EH (cell line): ENCODE measurements at regions not wholly inside any gene's neighbourhood (a gene's known extent, or its start where the extent isn't known, plus 50 kb on each side); places are given as distances from the start of the nearest gene placed in this dataset.
"Not testable (repeated sequence)": the region's sequence is repeated elsewhere in the genome, so short reads cannot be mapped to it uniquely, and the experiment has no call there.

Source experiments
- DNase-seq: peaks from one replicate; pipeline ENCODE4 v3.0.0-alpha.2; 2015; ENCODE audit warnings: low read depth

GRCh38 chr12:46519407-46519806, 146.8 kb upstream of the SLC38A2 start:
- DNase-seq = no peak

- no peak for DNase-seq
Measured at GRCh38 chr12:46518729-46519128, 146.2 kb upstream of the SLC38A2 start.

- peak; percentile 38 for DNase-seq
Measured at GRCh38 chr12:46518169-46518568, 145.6 kb upstream of the SLC38A2 start.

- DNase-seq = no peak
Measured at GRCh38 chr12:46517579-46517962, 145.0 kb upstream of the SLC38A2 start.

DNA sequence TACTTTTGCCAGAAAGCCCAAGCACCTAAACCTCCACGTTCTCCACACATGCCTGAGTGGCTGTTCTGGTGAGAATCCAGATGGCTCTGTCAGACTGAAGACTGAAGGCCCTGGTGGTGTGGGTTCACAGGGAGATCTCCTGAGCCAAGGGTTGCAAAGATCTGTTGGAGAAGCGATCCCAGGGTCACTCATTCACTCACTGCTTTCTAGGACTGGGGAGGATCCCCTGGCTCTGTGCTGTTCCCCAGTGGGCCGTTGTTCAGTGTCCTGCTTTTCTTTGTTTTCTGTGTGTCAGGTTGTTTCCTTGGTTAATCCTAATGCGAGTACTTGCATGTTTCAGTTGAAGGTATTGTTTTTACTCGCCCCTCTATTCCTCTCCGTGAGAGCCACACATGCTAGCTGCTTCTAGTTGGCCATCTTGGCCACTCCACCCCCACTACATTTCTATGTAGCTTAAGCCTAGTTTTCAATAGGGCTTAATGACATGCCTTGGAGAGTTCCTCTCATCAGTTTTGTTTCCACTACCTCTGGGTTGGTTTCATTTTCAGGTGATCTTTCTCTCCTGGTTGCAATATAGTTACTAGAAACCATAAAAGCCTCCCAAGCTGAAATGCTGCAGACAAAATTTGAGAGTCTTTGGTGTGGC, 144.5 kb upstream of the SLC38A2 start:
- DNase-seq = no peak

GRCh38 chr12:46516238-46516932, 143.8 kb upstream of the SLC38A2 start:
- DNase-seq = no peak

GRCh38 chr12:46515829-46516228, 143.3 kb upstream of the SLC38A2 start:
- no peak for DNase-seq

- DNase-seq = no peak
Measured at GRCh38 chr12:46514886-46515285, 142.3 kb upstream of the SLC38A2 start.

- DNase-seq = not testable (repeated sequence)
Measured at GRCh38 chr12:46510257-46510656, 137.7 kb upstream of the SLC38A2 start.

GRCh38 chr12:46509135-46509534, 136.6 kb upstream of the SLC38A2 start:
- DNase-seq = no peak

DNA sequence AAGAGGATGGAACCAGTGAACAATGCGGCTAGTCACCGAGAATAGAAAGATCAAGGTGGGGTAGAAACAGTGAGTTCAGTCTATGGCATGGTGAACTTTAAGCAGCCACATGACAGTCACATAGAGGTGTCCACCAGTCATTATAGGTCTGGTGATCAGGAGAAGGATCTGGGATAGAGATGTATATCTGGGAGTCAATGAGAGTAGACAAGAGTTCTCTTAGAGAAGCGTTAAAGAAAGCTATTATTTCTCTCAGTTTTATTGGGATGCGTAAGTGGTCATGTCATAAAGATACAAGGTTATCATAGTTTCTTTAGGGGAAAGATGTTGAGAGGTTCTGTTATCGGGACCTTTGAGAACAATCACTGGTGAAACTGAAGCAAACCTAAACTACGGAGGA, 136.1 kb upstream of the SLC38A2 start:
- no peak for DNase-seq

GRCh38 chr12:46507766-46508165, 135.2 kb upstream of the SLC38A2 start:
- no peak for DNase-seq

DNA sequence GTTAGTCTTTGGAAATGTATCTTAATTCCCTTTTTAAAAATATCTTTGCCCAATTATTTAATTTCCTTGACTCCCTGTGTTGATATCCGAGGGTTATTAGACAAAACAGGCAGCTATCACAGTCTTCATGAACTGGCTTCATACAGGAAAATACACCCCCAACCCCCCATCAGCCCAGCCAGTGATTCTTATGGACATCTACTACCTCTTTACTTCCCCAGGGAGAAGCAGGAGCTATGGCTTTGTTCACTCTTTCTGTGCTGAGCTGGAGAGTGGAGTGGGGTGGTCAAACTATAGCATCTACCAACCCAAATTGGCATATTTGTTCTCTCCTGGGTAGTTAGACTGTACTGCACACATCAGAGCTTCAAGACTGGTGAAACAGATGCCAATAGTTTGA, 134.4 kb upstream of the SLC38A2 start:
- no peak for DNase-seq

DNA sequence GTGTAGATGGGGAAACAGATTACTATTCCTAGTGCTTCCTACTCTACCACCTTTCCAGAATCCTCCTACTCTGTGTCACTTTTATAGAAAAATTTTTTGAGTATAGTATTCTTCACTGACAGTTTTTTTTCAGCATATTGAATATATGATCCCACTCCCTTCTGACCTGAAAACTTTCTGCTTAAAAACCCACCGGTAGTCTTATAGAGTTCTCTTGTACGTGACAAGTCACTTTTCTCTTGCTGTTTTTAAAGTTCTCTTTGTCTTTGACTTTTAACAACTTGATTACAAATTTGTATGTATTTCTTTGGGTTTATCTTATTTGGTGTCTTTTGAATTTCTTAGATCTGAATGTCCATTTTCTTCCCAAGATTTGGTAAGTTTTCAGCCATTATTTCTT, 133.6 kb upstream of the SLC38A2 start:
- DNase-seq = no peak

- no peak for DNase-seq
Measured at GRCh38 chr12:46504494-46504893, 131.9 kb upstream of the SLC38A2 start.

DNA sequence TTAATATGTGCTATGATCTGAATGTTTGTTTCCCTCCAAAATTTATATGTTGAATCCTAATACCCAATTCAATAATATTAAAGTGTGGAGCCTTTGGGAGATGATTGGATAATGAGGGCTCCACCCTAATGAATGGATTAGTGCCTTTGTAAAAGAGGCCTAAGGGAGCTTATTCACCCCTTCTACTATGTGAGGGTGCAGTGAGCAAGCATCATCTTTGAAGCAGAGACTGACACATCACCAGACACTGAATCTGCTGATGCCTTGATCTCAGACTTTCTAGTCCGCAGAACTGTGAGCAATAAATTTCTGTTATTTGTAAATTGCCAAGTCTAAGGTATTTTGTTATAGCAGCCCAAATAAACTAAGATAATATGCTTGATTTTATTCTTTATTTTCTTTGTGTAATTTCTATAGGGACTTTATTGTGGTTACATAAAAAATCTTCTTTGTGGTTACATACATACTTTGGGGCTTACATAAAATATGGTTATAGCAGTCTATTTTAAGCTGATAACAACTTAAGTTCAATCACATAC, 131.1 kb upstream of the SLC38A2 start:
- no peak for DNase-seq

GRCh38 chr12:46500673-46501072, 128.1 kb upstream of the SLC38A2 start:
- DNase-seq = no peak

- no peak for DNase-seq
Measured at GRCh38 chr12:46499901-46500300, 127.3 kb upstream of the SLC38A2 start.

DNA sequence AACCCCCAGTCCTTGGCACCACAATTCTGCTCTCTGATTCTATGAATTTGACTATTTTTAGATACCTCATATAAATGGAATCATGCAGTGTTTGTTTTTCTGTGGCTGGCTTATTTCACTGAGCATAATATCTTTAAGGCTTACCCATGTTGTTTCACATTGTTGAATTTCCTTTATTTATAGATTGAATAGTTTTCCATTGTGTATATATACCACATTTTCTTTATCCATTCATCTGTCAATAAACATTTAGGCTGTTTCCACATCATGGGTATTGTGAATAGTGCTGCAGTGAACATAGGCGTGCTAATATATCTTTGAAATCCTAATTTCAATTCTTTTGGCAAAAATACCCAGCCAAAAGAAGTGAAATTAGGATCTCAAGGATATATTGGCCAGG, 126.7 kb upstream of the SLC38A2 start:
- peak; percentile 34 for DNase-seq

DNA sequence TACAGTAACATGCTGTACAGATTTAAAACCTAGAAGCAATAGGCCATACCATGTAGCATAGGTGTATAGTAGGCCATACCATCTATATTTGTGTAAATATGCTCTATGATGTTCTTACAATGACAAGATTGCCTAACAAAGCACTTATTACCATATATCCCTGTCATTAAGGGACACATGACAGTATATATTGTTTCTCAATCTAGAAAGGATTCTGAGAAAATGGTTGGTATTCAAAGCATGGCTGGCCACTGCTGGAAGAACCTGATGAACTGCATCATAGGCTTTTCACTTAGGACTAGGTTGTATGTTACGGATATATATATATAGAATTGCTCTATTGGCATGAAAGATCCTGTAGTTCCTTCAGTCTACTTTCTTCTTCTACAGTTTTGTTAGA, 125.2 kb upstream of the SLC38A2 start:
- no peak for DNase-seq

DNA sequence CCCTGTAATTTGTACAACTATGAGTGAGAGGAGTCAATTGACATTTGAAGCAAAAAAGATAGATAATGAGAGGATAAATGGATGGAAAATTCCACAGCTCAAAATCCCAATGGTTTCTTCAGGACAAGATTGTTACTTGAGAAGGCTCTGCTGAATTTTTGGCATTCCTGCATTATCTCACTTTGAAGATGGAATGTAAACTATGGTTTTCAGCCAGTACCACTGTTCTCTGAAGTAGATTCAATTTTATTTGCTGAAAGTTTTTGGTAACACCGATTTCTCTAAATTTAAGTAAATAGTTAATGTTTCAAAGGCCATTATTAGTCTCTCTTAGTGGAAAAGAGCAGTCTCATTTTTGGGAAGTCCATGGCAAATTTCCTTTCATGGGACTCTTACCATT, 121.9 kb upstream of the SLC38A2 start:
- DNase-seq = peak; percentile 87

DNA sequence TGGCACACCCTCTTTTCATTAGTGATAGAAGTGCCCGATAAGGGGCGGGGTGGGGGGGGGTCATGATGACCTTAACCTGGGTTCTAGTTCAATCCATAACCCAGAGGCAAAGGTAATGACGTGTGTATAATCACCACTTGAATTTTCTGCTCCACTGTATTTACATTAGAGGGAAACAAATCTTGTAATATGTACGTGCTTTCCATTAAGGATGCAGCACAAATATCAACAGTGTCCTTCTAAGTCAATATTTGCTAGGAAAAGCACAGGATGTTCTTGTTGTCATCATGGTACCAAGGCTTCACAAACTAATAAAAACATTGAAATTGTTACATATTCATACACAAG, 121.2 kb upstream of the SLC38A2 start:
- no peak for DNase-seq

DNA sequence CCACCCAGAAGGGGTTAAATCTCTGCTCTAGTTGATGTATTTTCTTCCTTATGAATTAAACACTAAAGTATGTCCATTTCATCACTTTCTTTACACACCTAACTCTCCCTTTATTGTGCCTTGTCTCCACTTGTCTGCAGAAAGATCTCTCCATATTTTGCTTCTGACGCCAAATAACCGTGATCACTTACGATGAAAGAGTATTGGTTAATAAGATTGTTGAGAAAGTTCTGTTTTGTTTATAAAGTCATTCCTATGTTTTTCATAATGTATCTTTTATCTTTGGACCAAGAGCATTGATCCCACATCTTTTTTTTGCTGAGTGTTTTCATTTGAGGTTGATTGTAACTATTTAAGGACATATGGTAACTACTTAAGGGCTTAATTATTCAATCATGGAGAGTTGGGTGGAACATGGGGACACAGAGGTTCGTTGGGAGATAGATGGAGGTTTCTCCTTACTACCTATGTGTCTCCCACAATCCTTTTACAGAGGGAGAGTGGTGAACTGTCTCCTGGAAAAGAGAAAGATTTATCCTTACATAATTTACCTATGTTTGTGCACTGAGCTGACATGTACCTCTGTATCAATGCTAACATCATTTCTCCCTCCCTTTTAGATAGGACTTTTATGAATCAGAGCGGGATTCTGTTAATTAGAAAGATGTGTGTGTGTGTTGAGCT, 120.7 kb upstream of the SLC38A2 start:
- no peak for DNase-seq
